GM10248 (cell line): ENCODE measurements at regions not wholly inside any gene's neighbourhood (a gene's known extent, or its start where the extent isn't known, plus 50 kb on each side); places are given as distances from the start of the nearest gene placed in this dataset.

Source experiments
- CTCF ChIA-PET: fragments of 300-600 bp; sonication (Branson Sonifier 250); formaldehyde crosslinking; extraction: SDS; loops from one replicate; lab custom pipeline; 2021; ENCODE audit warnings: antibody characterized with exemption; lab: Yijun Ruan, JAX
- POLR2A ChIA-PET: fragments of 350-650 bp; sonication (Branson Sonifier 250); formaldehyde crosslinking; extraction: SDS; loops from one replicate; lab custom pipeline; 2020; ENCODE audit warnings: antibody characterized with exemption; lab: Yijun Ruan, JAX
- DNase-seq: peaks from one replicate; pipeline ENCODE4 v3.0.0; 2012; ENCODE audit errors: extremely low spot score
- CTCF ChIP-seq: IDR thresholded peaks from 2 replicates; pipeline ENCODE4 v1.5.1; 2012; ENCODE audit warnings: mild to moderate bottlenecking, low read depth; ENCODE audit errors: extremely low read depth, missing control alignments, control extremely low read depth

- ChIA-PET POLR2A (no interaction called here), CTCF (interaction anchor here (1.7 kb wide), 1 partner anchor 9 kb away, joined by 5 read pairs; no protein-coding TSS in a partner anchor)
- no peak for DNase-seq
- no peak for TF ChIP-seq CTCF
Observed at GRCh38 chrX:43564953-43565352, 91.1 kb upstream of the MAOA start.

GRCh38 chrX:43566170-43566569 is 89.9 kb upstream of the MAOA start:
- ChIA-PET CTCF (no interaction called here), POLR2A (no interaction called here)
- no peak for TF ChIP-seq CTCF
- DNase-seq, result no peak

- no peak for TF ChIP-seq CTCF
- ChIA-PET POLR2A (no interaction called here), CTCF (no interaction called here)
- no peak for DNase-seq
Observed at GRCh38 chrX:43573441-43574015, 82.6 kb upstream of the MAOA start.

GRCh38 chrX:43580621-43581020 is 75.5 kb upstream of the MAOA start:
- ChIA-PET POLR2A (no interaction called here), CTCF (interaction anchor here (1.5 kb wide), 1 partner anchor 9 kb away, joined by 4 read pairs; no protein-coding TSS in a partner anchor)
- no peak for DNase-seq
- TF ChIP-seq CTCF, result no peak

GRCh38 chrX:43581167-43581566 is 74.9 kb upstream of the MAOA start:
- ChIA-PET POLR2A (no interaction called here), CTCF (no interaction called here)
- DNase-seq, result no peak
- no peak for TF ChIP-seq CTCF

- no peak for TF ChIP-seq CTCF
- POLR2A ChIA-PET, result no interaction called here
- DNase-seq, result no peak
- CTCF ChIA-PET, result interaction anchor here (1.5 kb wide), 1 partner anchor 10 kb away, joined by 5 read pairs; no protein-coding TSS in a partner anchor
Observed at GRCh38 chrX:43581888-43582539, 74.1 kb upstream of the MAOA start.

- DNase-seq, result no peak
- POLR2A ChIA-PET, result no interaction called here
- CTCF ChIA-PET, result interaction anchor here (1.5 kb wide), 1 partner anchor 11 kb away, joined by 5 read pairs; no protein-coding TSS in a partner anchor
- no peak for TF ChIP-seq CTCF
Observed at GRCh38 chrX:43582540-43582913, 73.6 kb upstream of the MAOA start.
